Liver (tissue), 8 donors: ENCODE measurements at regions not wholly inside any gene's neighbourhood (a gene's known extent, or its start where the extent isn't known, plus 50 kb on each side); places are given as distances from the start of the nearest gene placed in this dataset.

ENCODE experiments used
- DNase-seq: peaks from one replicate; pipeline ENCODE4 v3.0.0-alpha.2; 2017; ENCODE audit warnings: low spot score
- H3K27ac ChIP-seq, 2 donors: one replicate each; pipeline ENCODE4 v1.7.0; 2013; ENCODE audit warnings: inconsistent platforms in 2 of 2, low read length in 2 of 2, control low read depth in 1 of 2, low read depth in 1 of 2, mild to moderate bottlenecking in 1 of 2
- H3K27me3 ChIP-seq, 4 donors: one replicate each; pipeline versions ENCODE4 v1.6.1 to v1.7.0; 2013; ENCODE audit warnings: low read length in 3 of 4, inconsistent platforms in 1 of 4, mild to moderate bottlenecking in 1 of 4, moderate library complexity in 1 of 4; ENCODE audit not compliant: control insufficient read depth in 4 of 4, insufficient read depth in 4 of 4
- H3K36me3 ChIP-seq, 4 donors: one replicate each; pipeline versions ENCODE4 v1.6.1 to v1.7.0; 2013; ENCODE audit warnings: low read length in 3 of 4, mild to moderate bottlenecking in 3 of 4, low read depth in 1 of 4, moderate library complexity in 1 of 4; ENCODE audit not compliant: control insufficient read depth in 4 of 4, insufficient read depth in 3 of 4
- H3K4me1 ChIP-seq, 4 donors: one replicate each; pipeline versions ENCODE4 v1.6.1 to v1.7.0; 2013; ENCODE audit warnings: low read length in 3 of 4, mild to moderate bottlenecking in 3 of 4, moderate library complexity in 1 of 4; ENCODE audit not compliant: control insufficient read depth in 4 of 4, insufficient read depth in 4 of 4
- H3K4me3 ChIP-seq, 3 donors: one replicate each; pipeline versions ENCODE4 v1.6.1 to v1.7.0; 2013; ENCODE audit warnings: low read length in 3 of 3, control low read depth in 1 of 3, low read depth in 1 of 3, mild to moderate bottlenecking in 1 of 3
- H3K9ac ChIP-seq, 2 donors: one replicate each; pipeline ENCODE4 v1.7.0; 2013; ENCODE audit warnings: low read length in 2 of 2, mild to moderate bottlenecking in 2 of 2, moderate library complexity in 2 of 2, control low read depth in 1 of 2, low read depth in 1 of 2
- H3K9me3 ChIP-seq, 4 donors: one replicate each; pipeline versions ENCODE4 v1.6.1 to v1.7.0; 2013; ENCODE audit warnings: low read length in 3 of 4; ENCODE audit not compliant: control insufficient read depth in 4 of 4
- ATF3 ChIP-seq: IDR thresholded peaks from 2 replicates; pipeline ENCODE4 v1.6.1; 2016; ENCODE audit warnings: antibody characterized with exemption
- CTCF ChIP-seq: fragments of 150-350 bp; IDR thresholded peaks from 2 replicates; pipeline ENCODE4 v1.5.1; 2017; ENCODE audit warnings: improper control_type of control experiment, low read depth, low read length; ENCODE audit not compliant: missing input control
- EGR1 ChIP-seq, 2 donors: IDR thresholded peaks; 2 replicates each; pipeline ENCODE4 v1.6.1; 2016 to 2018; ENCODE audit warnings: antibody characterized with exemption in 2 of 2, low read depth in 2 of 2
- FOXA1 ChIP-seq: IDR thresholded peaks from 2 replicates; pipeline ENCODE4 v1.6.1; 2016; ENCODE audit warnings: antibody characterized with exemption
- GABPA ChIP-seq, 2 donors: IDR thresholded peaks in 1 of 2; conservative IDR thresholded peaks in 1 of 2; 2 replicates each; pipeline ENCODE4 v1.6.1; 2016; ENCODE audit warnings: antibody characterized with exemption in 2 of 2, mild to moderate bottlenecking in 1 of 2, moderate library complexity in 1 of 2
- HNF4A ChIP-seq, 2 donors: conservative IDR thresholded peaks; 2 replicates each; pipeline ENCODE4 v1.6.1; 2016; ENCODE audit warnings: antibody characterized with exemption in 2 of 2, mild to moderate bottlenecking in 2 of 2
- HNF4G ChIP-seq: IDR thresholded peaks from 2 replicates; pipeline ENCODE4 v1.6.1; 2016; ENCODE audit warnings: antibody characterized with exemption
- JUND ChIP-seq, 2 donors: IDR thresholded peaks; 2 replicates each; pipeline ENCODE4 v1.6.1; 2016; ENCODE audit warnings: antibody characterized with exemption in 2 of 2
- NR2F2 ChIP-seq: IDR thresholded peaks from 2 replicates; pipeline ENCODE4 v1.6.1; 2016; ENCODE audit warnings: antibody characterized with exemption
- RAD21 ChIP-seq, 2 donors: IDR thresholded peaks; 2 replicates each; pipeline ENCODE4 v1.6.1; 2016; ENCODE audit warnings: antibody characterized with exemption in 2 of 2, mild to moderate bottlenecking in 2 of 2
- REST ChIP-seq: IDR thresholded peaks from 2 replicates; pipeline ENCODE4 v1.6.1; 2016; ENCODE audit warnings: antibody characterized with exemption, mild to moderate bottlenecking
- RXRA ChIP-seq, 2 donors: IDR thresholded peaks; 2 replicates each; pipeline ENCODE4 v1.6.1; 2017 to 2018; ENCODE audit warnings: antibody characterized with exemption in 2 of 2, mild to moderate bottlenecking in 1 of 2
- SP1 ChIP-seq: IDR thresholded peaks from 2 replicates; pipeline ENCODE4 v1.6.1; 2018; ENCODE audit warnings: antibody characterized with exemption, mild to moderate bottlenecking
- TAF1 ChIP-seq: conservative IDR thresholded peaks from 2 replicates; pipeline ENCODE4 v1.6.1; 2016; ENCODE audit warnings: antibody characterized with exemption, mild to moderate bottlenecking
- YY1 ChIP-seq: IDR thresholded peaks from 2 replicates; pipeline ENCODE4 v1.6.1; 2016; ENCODE audit warnings: antibody characterized with exemption, mild to moderate bottlenecking
- WGBS: extraction: QIAGEN DNeasy Blood & Tissue Kit; methylation state at CpG from one replicate; pipeline ENCODE4 v1.1.7; 2013; 5-methylcytosine and 5-hydroxymethylcytosine counted together
- donor health status: healthy.
- donor health status: healthy.
- donor health status: healthy.
- donor health status: healthy.
- donor health status: healthy.

- H3K4me3 ChIP-seq = no peak overlapping the region
- no peaks in the 10 kb centered on the region for H3K36me3 ChIP-seq
- no peaks in the 10 kb centered on the region for H3K4me1 ChIP-seq
- no peak for TF ChIP-seq JUND (IDR thresholded peaks at IDR 0.05)
- TF ChIP-seq TAF1 = no peak
- no peak for TF ChIP-seq REST
- no peak for TF ChIP-seq CTCF
- no peak overlapping the region for H3K9ac ChIP-seq
- WGBS = 83% methylated on average over 2 of the region's 2 CpGs
- no peak for DNase-seq
- peaks cover 0 to 3% (median 0%) of the 10 kb centered on the region in 4 donors for H3K9me3 ChIP-seq
- no peak overlapping the region for H3K27ac ChIP-seq
- H3K27me3 ChIP-seq = no peaks in the 10 kb centered on the region
Observed at GRCh38 chr5:91703128-91703527, 320.0 kb upstream of the ARRDC3 start.

- no peaks in the 10 kb centered on the region for H3K4me1 ChIP-seq
- no peak overlapping the region for H3K4me3 ChIP-seq
- peaks cover 0 to 3% (median 0%) of the 10 kb centered on the region in 4 donors for H3K9me3 ChIP-seq
- WGBS = 79% methylated on average over 3 of the region's 3 CpGs
- no peak overlapping the region for H3K9ac ChIP-seq
- no peak for TF ChIP-seq TAF1
- no peak for TF ChIP-seq RAD21 (IDR thresholded peaks at IDR 0.05)
- TF ChIP-seq CTCF = no peak
- H3K36me3 ChIP-seq = no peaks in the 10 kb centered on the region
- H3K27me3 ChIP-seq = no peaks in the 10 kb centered on the region
- no peak for DNase-seq
- no peak overlapping the region for H3K27ac ChIP-seq
Observed at GRCh38 chr5:91699429-91699828, 316.3 kb upstream of the ARRDC3 start.

- no peak overlapping the region for H3K9ac ChIP-seq
- no peaks in the 10 kb centered on the region for H3K36me3 ChIP-seq
- no peaks in the 10 kb centered on the region for H3K27me3 ChIP-seq
- TF ChIP-seq NR2F2 (no peak), JUND (IDR thresholded peaks at IDR 0.05) (no peak), TAF1 (no peak), YY1 (no peak), SP1 (no peak), EGR1 (IDR thresholded peaks at IDR 0.05; ENCODE audit: low read depth in 2 of 2) (no peak), FOXA1 (no peak), REST (no peak), ATF3 (no peak), HNF4G (no peak), HNF4A (conservative IDR thresholded peaks at IDR 0.05) (no peak), RXRA (IDR thresholded peaks at IDR 0.05) (no peak), GABPA (IDR thresholded peaks at IDR 0.05 in 1 of 2, conservative IDR thresholded peaks at IDR 0.05 in 1 of 2) (no peak), RAD21 (IDR thresholded peaks at IDR 0.05) (no peak)
- H3K4me3 ChIP-seq = no peak overlapping the region
- no peak overlapping the region for H3K27ac ChIP-seq
- WGBS = 92% methylated on average over 2 of the region's 2 CpGs
- DNase-seq = no peak
- H3K4me1 ChIP-seq = no peaks in the 10 kb centered on the region
- H3K9me3 ChIP-seq = no peaks in the 10 kb centered on the region
Observed at GRCh38 chr5:91691592-91691991, 308.5 kb upstream of the ARRDC3 start.
